Lower lobe of right lung (tissue), 2 donors: ENCODE measurements at regions not wholly inside any gene's neighbourhood (a gene's known extent, or its start where the extent isn't known, plus 50 kb on each side); places are given as distances from the start of the nearest gene placed in this dataset.
"Not testable (repeated sequence)": the region's sequence is repeated elsewhere in the genome, so short reads cannot be mapped to it uniquely, and the experiment has no call there.

Experiments used
- ATAC-seq, 2 donors: fragments of 200-7000 bp; cut with Tn5 transposase; one replicate each; pipeline ENCODE4 v1.9.1; 2020 to 2022; ENCODE audit warnings: mild to moderate bottlenecking in 2 of 2, moderate library complexity in 2 of 2
- DNase-seq: peaks from one replicate; pipeline ENCODE4 v3.0.0-alpha.2; 2020
- H3K27ac ChIP-seq: fragments of 200-600 bp; one replicate; pipeline ENCODE4 v1.8.0; 2022
- H3K27me3 ChIP-seq: fragments of 200-600 bp; one replicate; pipeline ENCODE4 v1.8.0; 2022; ENCODE audit warnings: low read depth
- H3K36me3 ChIP-seq: fragments of 200-600 bp; one replicate; pipeline ENCODE4 v1.8.0; 2022; ENCODE audit warnings: mild to moderate bottlenecking
- H3K4me1 ChIP-seq: fragments of 200-600 bp; one replicate; pipeline ENCODE4 v1.8.0; 2022
- H3K4me3 ChIP-seq: fragments of 200-600 bp; one replicate; pipeline ENCODE4 v1.8.0; 2022; ENCODE audit warnings: mild to moderate bottlenecking
- H3K9me3 ChIP-seq: fragments of 200-600 bp; one replicate; pipeline ENCODE4 v1.8.0; 2022
- intact Hi-C: fragments of 100-400 bp; cut with DNase I; formaldehyde crosslinking; loops from one replicate; pipeline ENCODE4 v1.11.0; 2022
- TF ChIP-seq, protein P1 (sequence below): fragments of 200-600 bp; IDR thresholded peaks from one replicate; pipeline ENCODE4 v1.8.0; 2022; ENCODE audit warnings: antibody characterized with exemption, mild to moderate bottlenecking
- donor health status: DM: no; HTN: yes; CAD: no; lungs with severe emphysema.

DNA sequence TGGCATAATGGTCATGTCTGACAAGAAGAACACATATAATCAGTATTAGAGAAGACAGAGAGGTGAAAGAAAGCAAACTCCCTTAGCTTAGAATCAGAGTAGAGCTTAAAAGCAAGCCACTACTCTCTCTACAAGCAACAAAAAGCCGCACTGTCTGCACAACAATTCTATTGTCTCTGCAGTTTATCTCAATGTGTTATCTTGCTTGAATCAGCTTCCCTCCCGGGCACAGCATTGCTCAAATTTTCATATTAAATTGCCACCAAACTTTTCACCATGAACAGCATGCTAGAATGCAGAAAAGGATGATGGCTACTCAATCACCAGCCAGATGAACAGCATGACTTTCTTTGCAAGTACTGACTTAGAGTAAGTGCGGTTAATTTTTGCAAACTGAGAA lies 356.0 kb upstream of the KYNU start:
- no peak for DNase-seq
- no peaks in the 10 kb centered on the region for H3K4me1 ChIP-seq
- ATAC-seq, result no peak
- intact Hi-C loops, result no loop called here
- H3K36me3 ChIP-seq, result no peaks in the 10 kb centered on the region
- H3K27ac ChIP-seq, result no peak overlapping the region
- H3K27me3 ChIP-seq, result no peaks in the 10 kb centered on the region
- H3K9me3 ChIP-seq, result no peaks in the 10 kb centered on the region
- TF ChIP-seq, protein P1, sequence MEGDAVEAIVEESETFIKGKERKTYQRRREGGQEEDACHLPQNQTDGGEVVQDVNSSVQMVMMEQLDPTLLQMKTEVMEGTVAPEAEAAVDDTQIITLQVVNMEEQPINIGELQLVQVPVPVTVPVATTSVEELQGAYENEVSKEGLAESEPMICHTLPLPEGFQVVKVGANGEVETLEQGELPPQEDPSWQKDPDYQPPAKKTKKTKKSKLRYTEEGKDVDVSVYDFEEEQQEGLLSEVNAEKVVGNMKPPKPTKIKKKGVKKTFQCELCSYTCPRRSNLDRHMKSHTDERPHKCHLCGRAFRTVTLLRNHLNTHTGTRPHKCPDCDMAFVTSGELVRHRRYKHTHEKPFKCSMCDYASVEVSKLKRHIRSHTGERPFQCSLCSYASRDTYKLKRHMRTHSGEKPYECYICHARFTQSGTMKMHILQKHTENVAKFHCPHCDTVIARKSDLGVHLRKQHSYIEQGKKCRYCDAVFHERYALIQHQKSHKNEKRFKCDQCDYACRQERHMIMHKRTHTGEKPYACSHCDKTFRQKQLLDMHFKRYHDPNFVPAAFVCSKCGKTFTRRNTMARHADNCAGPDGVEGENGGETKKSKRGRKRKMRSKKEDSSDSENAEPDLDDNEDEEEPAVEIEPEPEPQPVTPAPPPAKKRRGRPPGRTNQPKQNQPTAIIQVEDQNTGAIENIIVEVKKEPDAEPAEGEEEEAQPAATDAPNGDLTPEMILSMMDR, result no peak
- H3K4me3 ChIP-seq, result no peak overlapping the region

DNA sequence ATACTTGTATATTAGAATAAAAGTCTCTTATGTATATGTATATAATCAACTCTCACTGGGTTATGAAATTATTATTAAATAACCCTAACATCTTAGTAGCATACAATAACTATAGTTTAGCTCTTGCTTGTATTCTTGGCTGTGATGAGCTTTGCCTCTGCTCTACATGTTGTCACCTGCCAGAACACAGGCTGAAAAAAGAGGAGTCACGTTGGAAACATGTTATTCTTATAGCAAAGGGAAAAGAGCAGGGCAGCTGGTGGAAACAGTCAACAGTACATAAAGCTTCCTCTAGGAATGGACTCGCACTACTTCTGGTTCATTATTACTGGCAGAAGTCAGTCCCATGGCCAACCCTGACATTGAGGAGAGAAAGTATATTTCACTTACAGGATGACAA lies 362.0 kb upstream of the KYNU start:
- no peaks in the 10 kb centered on the region for H3K9me3 ChIP-seq
- TF ChIP-seq, protein P1, result no peak
- H3K27me3 ChIP-seq, result no peaks in the 10 kb centered on the region
- no peak overlapping the region for H3K4me3 ChIP-seq
- intact Hi-C loops, result no loop called here
- H3K27ac ChIP-seq, result no peak overlapping the region
- ATAC-seq (no peak), DNase-seq (no peak)
- no peaks in the 10 kb centered on the region for H3K4me1 ChIP-seq
- H3K36me3 ChIP-seq, result no peaks in the 10 kb centered on the region

DNA sequence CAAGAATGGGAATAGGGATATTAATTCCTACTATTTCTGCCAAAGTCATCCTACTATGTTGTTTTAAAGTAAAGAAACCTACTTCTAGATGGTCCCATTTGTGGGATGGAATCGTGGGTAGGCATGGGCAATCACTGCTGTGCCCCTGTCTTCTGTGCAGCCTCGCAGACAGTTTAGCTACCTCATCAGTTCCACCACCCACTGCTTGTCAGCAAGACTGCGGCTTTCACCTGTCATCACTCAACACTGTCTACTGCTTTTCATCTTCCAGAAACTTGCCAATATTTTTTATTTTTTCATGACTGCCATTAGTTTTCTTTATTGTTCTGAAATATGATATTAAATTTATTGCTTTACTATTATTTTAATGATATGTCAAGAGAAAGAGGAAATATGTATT lies 368.1 kb upstream of the KYNU start:
- intact Hi-C loops, result no loop called here
- no peaks in the 10 kb centered on the region for H3K4me1 ChIP-seq
- no peak overlapping the region for H3K4me3 ChIP-seq
- ATAC-seq (no peak), DNase-seq (no peak)
- no peaks in the 10 kb centered on the region for H3K9me3 ChIP-seq
- TF ChIP-seq, protein P1, result no peak
- H3K36me3 ChIP-seq, result no peaks in the 10 kb centered on the region
- no peaks in the 10 kb centered on the region for H3K27me3 ChIP-seq
- H3K27ac ChIP-seq, result no peak overlapping the region

DNA sequence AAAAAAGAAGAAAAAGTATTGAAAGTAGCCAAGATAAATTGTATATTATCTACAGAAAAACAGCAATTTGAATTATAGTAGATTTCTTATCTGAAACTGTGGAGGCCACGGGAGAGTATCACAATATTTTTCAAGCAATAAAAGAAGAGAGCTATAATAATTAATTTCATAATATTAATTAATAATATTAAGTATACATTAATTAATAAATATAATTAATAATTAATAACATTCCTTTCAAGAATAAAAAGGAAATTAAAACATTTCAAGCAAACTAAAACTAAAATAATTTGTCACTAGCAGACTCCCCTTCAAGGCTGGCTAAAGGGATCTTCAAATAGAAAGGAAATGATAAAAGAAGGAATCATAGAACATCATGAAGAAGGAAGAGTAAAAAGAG lies 372.7 kb upstream of the KYNU start:
- intact Hi-C loops, result no loop called here
- Histone ChIP-seq H3K4me1 (no peaks in the 10 kb centered on the region), H3K27me3 (no peaks in the 10 kb centered on the region), H3K9me3 (no peaks in the 10 kb centered on the region), H3K36me3 (no peaks in the 10 kb centered on the region), H3K27ac (no peak overlapping the region), H3K4me3 (no peak overlapping the region)
- DNase-seq, result no peak
- TF ChIP-seq, protein P1, result no peak
- ATAC-seq, result no peak

DNA sequence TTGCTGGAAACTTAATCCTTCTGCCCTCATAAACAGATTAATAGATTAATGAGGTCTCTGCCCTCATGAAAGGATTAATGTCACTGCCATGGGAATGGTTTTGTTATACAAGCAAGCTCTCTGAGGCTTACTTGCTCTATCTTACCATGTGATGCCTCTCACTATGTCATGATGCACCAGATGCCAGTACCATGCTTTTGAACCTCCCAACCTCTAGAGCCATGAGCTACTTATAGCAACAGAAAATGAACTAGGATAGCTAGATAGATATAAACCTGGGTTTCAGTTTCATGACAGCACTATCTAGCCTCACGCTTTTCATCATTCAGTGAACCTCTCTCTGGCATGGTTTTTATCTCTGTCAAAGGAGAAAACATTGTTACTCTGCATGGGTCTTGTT lies 371.6 kb upstream of the LRP1B start:
- H3K4me1 ChIP-seq, result no peaks in the 10 kb centered on the region
- DNase-seq (no peak), ATAC-seq (no peak)
- TF ChIP-seq, protein P1, result no peak
- H3K27ac ChIP-seq, result no peak overlapping the region
- no peaks in the 10 kb centered on the region for H3K36me3 ChIP-seq
- intact Hi-C loops, result no loop called here
- no peaks in the 10 kb centered on the region for H3K27me3 ChIP-seq
- no peaks in the 10 kb centered on the region for H3K9me3 ChIP-seq
- H3K4me3 ChIP-seq, result no peak overlapping the region

DNA sequence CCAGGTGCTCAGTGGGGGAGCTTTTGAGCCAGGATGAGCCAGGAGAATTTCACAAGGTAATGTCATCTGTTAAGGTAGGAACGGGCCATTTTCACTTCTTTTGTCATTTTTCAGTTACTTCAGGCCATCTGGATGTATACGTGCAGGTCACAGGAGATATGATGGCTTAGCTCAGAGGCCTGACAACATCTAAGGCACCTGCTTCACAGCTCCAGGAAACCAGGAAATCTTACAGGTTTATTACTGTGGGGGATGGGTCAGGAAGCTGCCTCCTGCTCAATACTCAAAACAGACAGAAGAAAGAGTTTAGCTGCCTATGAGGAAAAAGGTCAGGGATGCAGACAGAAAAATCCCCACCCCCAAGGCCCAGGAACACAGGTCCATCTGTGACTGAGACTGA lies 364.3 kb upstream of the LRP1B start:
- H3K27me3 ChIP-seq, result no peaks in the 10 kb centered on the region
- TF ChIP-seq, protein P1, result no peak
- no peaks in the 10 kb centered on the region for H3K9me3 ChIP-seq
- H3K36me3 ChIP-seq, result no peaks in the 10 kb centered on the region
- H3K27ac ChIP-seq, result no peak overlapping the region
- DNase-seq, result no peak
- H3K4me3 ChIP-seq, result no peak overlapping the region
- H3K4me1 ChIP-seq, result no peaks in the 10 kb centered on the region
- intact Hi-C loops, result no loop called here
- no peak for ATAC-seq

DNA sequence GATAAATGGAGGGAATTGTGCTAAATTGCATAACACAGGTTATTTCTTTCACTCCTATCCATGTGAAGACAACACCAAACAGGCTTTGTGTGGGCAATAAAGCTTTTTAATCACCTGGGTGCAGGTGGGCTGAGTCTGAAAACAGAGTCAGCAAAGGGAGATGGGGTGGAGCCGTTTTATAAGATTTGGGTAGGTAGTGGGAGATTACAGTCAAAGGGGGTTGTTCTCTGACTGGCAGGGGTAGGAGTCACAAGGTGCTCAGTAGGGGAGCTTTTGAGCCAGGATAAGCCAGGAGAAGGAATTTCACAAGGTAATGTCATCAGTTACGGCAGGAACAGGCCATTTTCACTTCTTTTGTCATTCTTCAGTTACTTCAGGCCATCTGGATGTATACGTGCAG lies 358.8 kb upstream of the LRP1B start:
- intact Hi-C loops, H3K27ac ChIP-seq, H3K36me3 ChIP-seq, H3K4me1 ChIP-seq, ATAC-seq, DNase-seq, H3K4me3 ChIP-seq, H3K9me3 ChIP-seq, H3K27me3 ChIP-seq: not testable (repeated sequence)
